Upper lobe of left lung (tissue), 4 donors: ENCODE measurements at regions not wholly inside any gene's neighbourhood (a gene's known extent, or its start where the extent isn't known, plus 50 kb on each side); places are given as distances from the start of the nearest gene placed in this dataset.

Experiments used
- POLR2A ChIP-seq, 4 donors: fragments of 450-650 bp; IDR thresholded peaks; one replicate each; pipeline ENCODE4 v1.5.1; 2016 to 2017; ENCODE audit warnings: antibody characterized with exemption in 4 of 4, mild to moderate bottlenecking in 2 of 4
- TF ChIP-seq, protein P1 (sequence below), 6 experiments: fragments of 450-650 bp in 4 of 6; fragments of 200-600 bp in 2 of 6; sonication (generic) in 2 of 6; IDR thresholded peaks; one replicate each; pipeline ENCODE4 v1.5.1; 2016 to 2019; ENCODE audit warnings: antibody characterized with exemption in 6 of 6

DNA sequence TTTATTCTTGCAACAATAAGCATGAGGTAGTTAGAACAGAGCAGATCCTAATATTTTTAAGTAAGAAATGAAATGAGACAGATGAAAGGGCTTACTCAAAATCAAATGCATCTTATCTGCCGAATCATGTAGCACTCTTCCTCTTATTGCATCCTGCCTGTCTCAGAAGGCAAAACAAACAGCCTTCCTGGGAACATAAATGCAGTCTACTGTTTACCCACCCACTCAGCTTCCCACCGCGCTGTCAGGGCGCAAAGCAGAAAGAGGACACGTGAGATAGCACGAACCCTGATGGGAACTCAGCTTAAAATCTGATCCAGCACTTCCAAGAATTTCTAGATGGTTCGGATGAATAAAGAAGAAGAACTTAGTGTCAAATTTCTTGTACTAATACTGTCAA lies 114.4 kb upstream of the CDK1 start:
- TF ChIP-seq, protein P1, sequence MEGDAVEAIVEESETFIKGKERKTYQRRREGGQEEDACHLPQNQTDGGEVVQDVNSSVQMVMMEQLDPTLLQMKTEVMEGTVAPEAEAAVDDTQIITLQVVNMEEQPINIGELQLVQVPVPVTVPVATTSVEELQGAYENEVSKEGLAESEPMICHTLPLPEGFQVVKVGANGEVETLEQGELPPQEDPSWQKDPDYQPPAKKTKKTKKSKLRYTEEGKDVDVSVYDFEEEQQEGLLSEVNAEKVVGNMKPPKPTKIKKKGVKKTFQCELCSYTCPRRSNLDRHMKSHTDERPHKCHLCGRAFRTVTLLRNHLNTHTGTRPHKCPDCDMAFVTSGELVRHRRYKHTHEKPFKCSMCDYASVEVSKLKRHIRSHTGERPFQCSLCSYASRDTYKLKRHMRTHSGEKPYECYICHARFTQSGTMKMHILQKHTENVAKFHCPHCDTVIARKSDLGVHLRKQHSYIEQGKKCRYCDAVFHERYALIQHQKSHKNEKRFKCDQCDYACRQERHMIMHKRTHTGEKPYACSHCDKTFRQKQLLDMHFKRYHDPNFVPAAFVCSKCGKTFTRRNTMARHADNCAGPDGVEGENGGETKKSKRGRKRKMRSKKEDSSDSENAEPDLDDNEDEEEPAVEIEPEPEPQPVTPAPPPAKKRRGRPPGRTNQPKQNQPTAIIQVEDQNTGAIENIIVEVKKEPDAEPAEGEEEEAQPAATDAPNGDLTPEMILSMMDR (IDR thresholded peaks at IDR 0.05): no peak
- TF ChIP-seq POLR2A (IDR thresholded peaks at IDR 0.05): no peak
